Neural progenitor cell (in vitro differentiated cells): ENCODE measurements at regions not wholly inside any gene's neighbourhood (a gene's known extent, or its start where the extent isn't known, plus 50 kb on each side); places are given as distances from the start of the nearest gene placed in this dataset.

Experiments used
- DNase-seq: peaks from one replicate; pipeline ENCODE4 v3.0.0-alpha.2; 2016; ENCODE audit warnings: low spot score
- H2AFZ ChIP-seq: fragments of 200-600 bp; sonication (generic); replicated peaks from 2 replicates; pipeline ENCODE4 v1.6.1; 2016; ENCODE audit warnings: antibody characterized with exemption
- H3F3A ChIP-seq: fragments of 200-600 bp; sonication (generic); 2 replicates; pipeline ENCODE4 v1.6.1; 2016; ENCODE audit warnings: antibody characterized with exemption, low read depth
- H3K27ac ChIP-seq: fragments of 200-600 bp; sonication (generic); 2 replicates; pipeline ENCODE4 v1.5.1; 2016; ENCODE audit warnings: mild to moderate bottlenecking
- H3K27me3 ChIP-seq: fragments of 200-600 bp; sonication (generic); 2 replicates; pipeline ENCODE4 v1.6.1; 2016; ENCODE audit warnings: mild to moderate bottlenecking, moderate library complexity
- H3K36me3 ChIP-seq: fragments of 200-600 bp; sonication (generic); 2 replicates; pipeline ENCODE4 v1.5.1; 2016
- H3K4me1 ChIP-seq: fragments of 200-600 bp; sonication (generic); 2 replicates; pipeline ENCODE4 v1.6.1; 2016; ENCODE audit warnings: mixed run types
- H3K4me2 ChIP-seq: fragments of 200-600 bp; sonication (generic); 2 replicates; pipeline ENCODE4 v1.6.1; 2016
- H3K4me3 ChIP-seq: fragments of 200-600 bp; sonication (generic); 2 replicates; pipeline ENCODE4 v1.5.1; 2016
- H3K79me2 ChIP-seq: fragments of 200-600 bp; sonication (generic); 2 replicates; pipeline ENCODE4 v1.6.1; 2016; ENCODE audit warnings: low read depth
- H3K9ac ChIP-seq: fragments of 200-600 bp; sonication (generic); 2 replicates; pipeline ENCODE4 v1.6.1; 2016
- H3K9me3 ChIP-seq: fragments of 200-600 bp; sonication (generic); 2 replicates; pipeline ENCODE4 v1.5.1; 2016; ENCODE audit warnings: low read depth
- H4K20me1 ChIP-seq: fragments of 200-600 bp; sonication (generic); 2 replicates; pipeline ENCODE4 v1.6.1; 2016; ENCODE audit warnings: low read depth
- H3K27ac Mint-ChIP-seq: 3 replicates; pipeline ENCODE4 v1.8.0; 2021; ENCODE audit warnings: mixed read lengths
- H3K27me3 Mint-ChIP-seq: 2 replicates; pipeline ENCODE4 v1.8.0; 2022; ENCODE audit warnings: low read depth, mild to moderate bottlenecking, inconsistent platforms, moderate library complexity, mixed read lengths; ENCODE audit not compliant: insufficient read depth
- H3K36me3 Mint-ChIP-seq: 3 replicates; pipeline ENCODE4 v1.8.0; 2021; ENCODE audit warnings: mixed read lengths
- H3K4me1 Mint-ChIP-seq: 3 replicates; pipeline ENCODE4 v1.8.0; 2021; ENCODE audit warnings: mixed read lengths
- H3K4me3 Mint-ChIP-seq: 3 replicates; pipeline ENCODE4 v1.8.0; 2021; ENCODE audit warnings: mild to moderate bottlenecking, moderate library complexity, mixed read lengths
- H3K9me3 Mint-ChIP-seq: 3 replicates; pipeline ENCODE4 v1.8.0; 2020; ENCODE audit warnings: mixed read lengths
- CTCF ChIP-seq: fragments of 200-600 bp; sonication (generic); IDR thresholded peaks from 2 replicates; pipeline ENCODE4 v1.5.1; 2017; ENCODE audit warnings: antibody characterized with exemption, mild to moderate bottlenecking
- EZH2 ChIP-seq: fragments of 200-600 bp; sonication (generic); IDR thresholded peaks from 2 replicates; pipeline ENCODE4 v1.6.1; 2017; ENCODE audit warnings: antibody characterized with exemption, mild to moderate bottlenecking, moderate library complexity
- EZH2phosphoT487 ChIP-seq: fragments of 200-600 bp; sonication (generic); IDR thresholded peaks from 2 replicates; pipeline ENCODE4 v1.6.1; 2017; ENCODE audit warnings: antibody characterized with exemption

GRCh38 chr4:111802191-111802590, 343.1 kb upstream of the FAM241A start:
- no peak overlapping the region for H3K4me2 ChIP-seq
- no peaks in the 10 kb centered on the region for H3F3A ChIP-seq
- H3K27ac ChIP-seq = no peak overlapping the region
- no peak overlapping the region for H3K4me3 ChIP-seq
- Mint-ChIP-seq H3K9me3 (no peaks in the 10 kb centered on the region), H3K36me3 (no peaks in the 10 kb centered on the region), H3K4me1 (no peaks in the 10 kb centered on the region), H3K4me3 (no peak overlapping the region), H3K27me3 (no peaks in the 10 kb centered on the region), H3K27ac (no peak overlapping the region)
- H3K27me3 ChIP-seq = peaks cover 6% of the 10 kb centered on the region
- H3K9me3 ChIP-seq = no peaks in the 10 kb centered on the region
- no peak overlapping the region for H2AFZ ChIP-seq
- H3K79me2 ChIP-seq = no peaks in the 10 kb centered on the region
- H3K4me1 ChIP-seq = no peaks in the 10 kb centered on the region
- no peaks in the 10 kb centered on the region for H3K36me3 ChIP-seq
- no peak for TF ChIP-seq CTCF
- no peak for DNase-seq
- H3K9ac ChIP-seq = no peak overlapping the region
- H4K20me1 ChIP-seq = no peaks in the 10 kb centered on the region

GRCh38 chr4:111806331-111806730, 338.9 kb upstream of the FAM241A start:
- Histone ChIP-seq H3K4me2 (no peak overlapping the region), H3K4me1 (no peaks in the 10 kb centered on the region), H3F3A (no peaks in the 10 kb centered on the region), H3K9me3 (no peaks in the 10 kb centered on the region), H4K20me1 (no peaks in the 10 kb centered on the region), H3K27me3 (peaks cover 39% of the 10 kb centered on the region), H3K4me3 (no peak overlapping the region), H3K36me3 (no peaks in the 10 kb centered on the region), H3K9ac (no peak overlapping the region), H2AFZ (peak overlapping the region; percentile 70), H3K79me2 (no peaks in the 10 kb centered on the region), H3K27ac (no peak overlapping the region)
- Mint-ChIP-seq H3K4me3 (no peak overlapping the region), H3K27me3 (peaks cover 3% of the 10 kb centered on the region), H3K36me3 (no peaks in the 10 kb centered on the region), H3K27ac (no peak overlapping the region), H3K4me1 (no peaks in the 10 kb centered on the region), H3K9me3 (no peaks in the 10 kb centered on the region)
- TF ChIP-seq CTCF (peak; percentile 49), EZH2 (no peak)
- DNase-seq = peak; percentile 56

GRCh38 chr4:111807576-111807975, 337.7 kb upstream of the FAM241A start:
- peaks cover 3% of the 10 kb centered on the region for H3K27me3 Mint-ChIP-seq
- H3K4me2 ChIP-seq = no peak overlapping the region
- no peaks in the 10 kb centered on the region for H3K79me2 ChIP-seq
- no peak overlapping the region for H3K27ac ChIP-seq
- TF ChIP-seq EZH2phosphoT487 (no peak), EZH2 (no peak), CTCF (no peak)
- H3K9ac ChIP-seq = no peak overlapping the region
- no peaks in the 10 kb centered on the region for H3F3A ChIP-seq
- H2AFZ ChIP-seq = no peak overlapping the region
- H3K4me1 Mint-ChIP-seq = no peaks in the 10 kb centered on the region
- no peak overlapping the region for H3K4me3 ChIP-seq
- no peaks in the 10 kb centered on the region for H3K36me3 Mint-ChIP-seq
- H3K27ac Mint-ChIP-seq = no peak overlapping the region
- DNase-seq = no peak
- no peaks in the 10 kb centered on the region for H3K9me3 ChIP-seq
- peaks cover 40% of the 10 kb centered on the region for H3K27me3 ChIP-seq
- no peaks in the 10 kb centered on the region for H3K4me1 ChIP-seq
- no peaks in the 10 kb centered on the region for H3K9me3 Mint-ChIP-seq
- H3K4me3 Mint-ChIP-seq = no peak overlapping the region
- no peaks in the 10 kb centered on the region for H4K20me1 ChIP-seq
- H3K36me3 ChIP-seq = no peaks in the 10 kb centered on the region

GRCh38 chr4:111808174-111808573, 337.1 kb upstream of the FAM241A start:
- no peak overlapping the region for H3K27ac ChIP-seq
- H3K79me2 ChIP-seq = no peaks in the 10 kb centered on the region
- H3K36me3 ChIP-seq = no peaks in the 10 kb centered on the region
- H4K20me1 ChIP-seq = no peaks in the 10 kb centered on the region
- H2AFZ ChIP-seq = no peak overlapping the region
- no peak for DNase-seq
- H3K4me3 ChIP-seq = no peak overlapping the region
- H3K4me1 Mint-ChIP-seq = no peaks in the 10 kb centered on the region
- no peak overlapping the region for H3K9ac ChIP-seq
- no peaks in the 10 kb centered on the region for H3K4me1 ChIP-seq
- no peak for TF ChIP-seq CTCF
- no peak for TF ChIP-seq EZH2phosphoT487
- no peak for TF ChIP-seq EZH2
- H3K27me3 ChIP-seq = peaks cover 40% of the 10 kb centered on the region
- H3K9me3 Mint-ChIP-seq = no peaks in the 10 kb centered on the region
- peaks cover 3% of the 10 kb centered on the region for H3K27me3 Mint-ChIP-seq
- no peaks in the 10 kb centered on the region for H3K36me3 Mint-ChIP-seq
- no peak overlapping the region for H3K27ac Mint-ChIP-seq
- no peaks in the 10 kb centered on the region for H3K9me3 ChIP-seq
- H3K4me3 Mint-ChIP-seq = no peak overlapping the region
- H3K4me2 ChIP-seq = no peak overlapping the region
- H3F3A ChIP-seq = no peaks in the 10 kb centered on the region
